Medulla oblongata (tissue), 1 donor: ENCODE measurements at regions not wholly inside any gene's neighbourhood (a gene's known extent, or its start where the extent isn't known, plus 50 kb on each side); places are given as distances from the start of the nearest gene placed in this dataset.
"Not testable (repeated sequence)": the region's sequence is repeated elsewhere in the genome, so short reads cannot be mapped to it uniquely, and the experiment has no call there.

Source experiments
- DNase-seq: peaks from one replicate; pipeline ENCODE4 v3.0.0-alpha.2; 2015; ENCODE audit errors: extremely low spot score

DNA sequence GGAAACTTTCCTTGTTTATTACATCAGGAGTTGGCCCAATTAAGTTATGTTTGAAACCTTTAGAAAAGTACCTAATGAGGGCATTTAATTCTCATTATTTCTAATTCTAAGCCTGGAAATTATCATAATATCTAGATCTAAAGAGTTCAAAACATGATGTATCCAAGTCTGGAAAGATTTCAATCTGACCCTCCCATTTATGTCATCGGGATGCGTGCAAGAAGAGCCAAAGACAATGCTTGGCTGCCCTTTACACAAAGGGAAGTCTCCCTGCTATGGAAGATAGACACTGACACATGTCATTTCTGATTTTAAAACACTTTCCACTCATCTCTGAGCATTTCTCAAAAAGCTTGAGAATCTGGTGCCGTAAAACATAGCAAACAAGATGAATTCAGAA, 222.4 kb downstream of the ANTXR2 start:
- DNase-seq: no peak

DNA sequence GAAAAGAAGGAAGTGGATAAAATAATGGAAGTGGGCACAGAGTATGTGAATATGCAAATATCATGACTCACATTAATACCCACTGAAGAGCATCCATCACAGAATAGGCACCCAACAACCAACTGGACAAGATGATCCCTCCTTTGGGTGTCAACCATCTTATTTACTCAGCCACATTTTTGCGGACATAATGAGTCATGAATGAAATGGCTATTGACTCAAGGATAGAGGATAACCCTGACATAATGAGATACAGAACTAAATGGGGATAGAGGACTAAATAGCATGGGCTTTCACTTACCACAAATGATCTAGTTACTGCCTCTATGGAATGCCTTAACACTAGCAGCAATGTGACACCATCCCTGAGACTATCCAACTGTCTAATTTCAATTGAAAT, 224.7 kb downstream of the ANTXR2 start:
- DNase-seq: no peak

DNA sequence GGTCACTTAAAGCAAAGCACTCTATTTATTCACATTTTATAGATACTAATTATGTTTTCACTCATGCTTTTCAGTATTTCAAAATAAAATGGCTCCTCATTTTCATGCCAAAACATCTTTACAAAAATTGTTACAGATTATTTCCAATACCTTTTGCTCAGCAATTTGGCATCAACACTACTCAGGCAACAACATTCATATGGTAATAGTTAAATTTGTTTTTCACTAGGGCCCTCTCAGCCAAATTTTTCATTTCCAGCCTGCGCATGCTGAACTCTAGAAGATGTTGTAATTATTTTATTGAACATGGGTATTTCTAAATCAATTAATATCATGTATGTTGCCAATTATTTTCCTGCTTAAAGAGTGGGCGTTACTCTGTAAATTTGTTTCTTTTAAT, 225.6 kb downstream of the ANTXR2 start:
- DNase-seq: no peak

DNA sequence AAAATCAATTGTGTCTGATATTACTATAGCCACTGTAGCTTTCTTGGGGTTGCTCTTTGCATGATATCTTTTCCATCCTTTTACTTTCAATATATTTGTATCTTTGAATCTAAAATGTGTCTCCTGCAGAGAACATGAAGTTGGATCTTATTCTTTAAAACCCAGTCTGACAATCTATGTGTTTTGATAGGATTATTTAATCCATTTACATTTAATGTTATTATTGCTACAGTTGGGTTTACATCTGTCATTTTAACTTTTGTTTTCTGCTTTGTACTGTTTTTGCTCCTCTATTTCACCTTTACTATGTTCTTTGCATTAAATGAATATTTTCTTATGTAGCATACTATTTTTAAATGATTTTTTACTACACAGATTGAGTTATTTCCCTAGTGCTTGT, 230.9 kb downstream of the ANTXR2 start:
- no peak for DNase-seq

DNA sequence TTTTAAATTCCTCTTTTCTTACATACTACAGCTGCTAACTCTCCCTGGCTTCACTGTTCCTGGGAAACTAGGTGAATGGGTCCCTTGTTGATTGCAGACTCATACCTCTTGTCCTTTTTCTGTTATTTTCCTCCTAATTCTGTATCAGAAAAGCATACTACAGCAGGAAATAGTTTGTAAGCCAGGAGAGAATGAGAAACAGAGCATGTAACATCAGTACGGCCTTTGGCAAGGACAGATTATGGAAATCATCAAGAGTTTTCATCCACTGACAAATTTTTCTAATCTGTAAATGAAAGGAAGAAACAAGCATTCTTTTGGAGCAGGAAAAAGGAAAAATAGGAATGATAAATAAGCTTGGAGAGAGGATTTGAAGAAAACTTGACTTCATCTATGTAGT, 239.2 kb downstream of the ANTXR2 start:
- peak; percentile 4 for DNase-seq

DNA sequence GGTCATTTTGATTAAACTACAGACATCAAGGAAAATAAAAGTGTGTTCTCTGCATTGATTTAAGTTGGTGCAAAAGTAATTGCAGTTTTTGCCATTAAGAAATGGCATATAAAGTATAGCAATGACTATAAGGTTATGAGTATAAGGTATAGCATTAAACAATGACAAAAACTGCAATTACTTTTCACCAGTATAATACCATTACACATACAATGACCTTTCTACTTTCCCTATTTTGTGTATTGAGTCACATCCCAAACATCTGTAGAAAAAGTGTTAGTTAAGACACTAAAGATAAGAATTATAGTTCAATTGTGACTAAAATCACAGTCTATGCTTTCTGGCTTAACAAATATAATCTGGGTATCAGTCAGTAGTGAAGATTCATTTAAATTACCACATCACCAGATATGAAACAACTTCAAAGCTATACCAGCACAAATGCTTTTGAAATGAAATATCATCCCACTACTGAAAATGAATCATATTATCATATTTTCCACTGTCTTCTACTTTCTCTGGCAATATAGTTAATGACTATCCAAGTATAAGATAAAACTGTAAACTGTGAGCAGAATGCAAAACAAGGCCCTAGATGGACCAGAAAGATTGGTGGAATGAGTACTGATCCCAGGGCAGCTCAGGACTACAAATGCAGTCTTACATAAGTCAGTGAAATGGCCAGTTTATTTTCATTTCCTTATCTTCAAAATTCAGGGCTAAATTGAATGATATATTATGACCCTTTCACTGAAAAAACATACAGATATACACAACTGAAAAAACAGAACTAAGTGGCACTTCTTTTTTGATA, 241.1 kb downstream of the ANTXR2 start:
- DNase-seq: no peak

DNA sequence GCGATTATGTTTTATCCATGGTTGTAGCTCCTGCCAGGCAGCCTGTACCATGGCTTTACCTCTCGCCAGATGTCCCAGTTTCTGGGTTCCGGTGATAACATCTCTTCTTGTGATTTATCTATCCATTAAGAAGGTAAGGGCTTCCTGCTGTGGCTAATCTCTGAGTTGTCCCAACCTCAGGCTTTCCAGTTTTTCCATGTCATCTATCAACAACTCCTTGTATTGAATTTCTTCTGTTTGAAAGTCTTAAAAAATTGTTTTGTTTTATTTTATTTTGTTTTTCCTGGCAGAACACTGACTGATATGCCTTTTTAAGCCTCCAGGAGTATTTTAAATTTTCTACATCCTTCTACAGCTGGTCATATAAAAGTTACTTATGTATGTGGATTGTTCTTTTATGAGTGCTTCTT, 241.9 kb downstream of the ANTXR2 start:
- DNase-seq: no peak

DNA sequence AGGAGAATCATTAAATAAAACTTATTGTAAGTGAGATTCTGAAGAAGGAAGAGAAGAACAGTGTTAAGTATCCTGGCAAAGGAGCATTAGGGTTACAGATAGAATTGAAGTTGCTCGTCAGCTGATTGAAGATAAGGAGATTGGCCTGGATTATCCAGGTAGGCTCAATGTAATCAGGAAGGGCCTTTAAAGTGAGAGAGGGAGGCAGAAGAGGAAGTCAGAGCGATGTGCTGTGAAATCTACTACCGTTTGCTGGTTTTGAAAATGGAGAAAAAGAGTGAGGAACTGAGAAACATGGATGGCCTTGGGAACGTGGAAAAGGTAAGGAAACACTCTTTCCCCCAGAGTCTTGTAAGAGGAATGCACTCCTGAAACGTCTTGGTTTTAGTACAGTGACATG, 245.7 kb downstream of the ANTXR2 start:
- DNase-seq: no peak

DNA sequence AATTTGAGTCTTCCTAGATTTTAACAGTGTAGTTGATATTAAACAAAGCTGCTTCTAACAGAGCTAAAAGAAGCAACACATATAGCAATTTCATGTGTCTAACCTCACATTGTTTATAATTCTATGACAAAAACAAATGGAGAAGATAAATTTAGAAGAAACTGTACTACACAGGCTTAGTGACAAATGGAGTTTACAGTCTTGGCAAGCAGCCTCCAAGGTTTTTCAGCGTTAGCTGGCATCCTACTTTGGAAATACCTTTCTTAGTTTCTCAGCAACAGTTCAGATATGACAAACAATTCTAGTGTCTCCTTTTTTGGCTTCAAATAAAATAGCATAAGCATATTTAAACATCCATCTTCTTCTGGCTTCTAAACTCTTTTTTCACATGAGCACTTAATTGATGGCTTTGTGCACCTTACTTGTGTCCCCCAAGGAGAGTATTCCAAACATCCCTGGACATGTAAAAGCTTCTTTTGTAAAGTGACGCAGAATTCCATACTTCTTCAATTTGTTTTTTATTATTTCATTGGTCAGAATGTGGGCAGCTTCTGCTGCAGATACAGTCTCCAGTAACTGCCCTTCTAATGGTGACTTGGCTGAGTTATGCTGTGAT, 249.8 kb downstream of the ANTXR2 start:
- no peak for DNase-seq

GRCh38 chr4:79820427-79820826, 252.6 kb downstream of the ANTXR2 start:
- no peak for DNase-seq

DNA sequence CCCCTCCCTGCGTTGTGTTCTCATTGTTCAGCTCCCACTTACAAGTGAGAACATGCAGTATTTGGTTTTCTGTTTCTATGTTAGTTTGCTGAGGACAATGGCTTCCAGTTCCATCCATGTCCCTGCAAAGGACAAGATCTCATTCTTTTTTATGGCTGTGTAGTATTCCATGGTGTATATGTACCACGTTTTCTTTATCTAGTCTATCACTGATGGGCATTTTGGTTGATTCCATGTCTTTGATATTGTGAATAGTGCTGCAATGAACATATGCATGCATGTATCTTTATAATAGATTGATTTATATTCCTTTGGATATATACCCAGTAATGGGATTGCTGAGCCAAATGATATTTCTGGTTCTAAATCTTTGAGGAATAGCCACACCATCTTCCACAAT, 265.1 kb downstream of the ANTXR2 start:
- not testable (repeated sequence) for DNase-seq

- DNase-seq: no peak
These were observed 275.0 kb downstream of the ANTXR2 start for GRCh38 chr4:79798047-79798446.

DNA sequence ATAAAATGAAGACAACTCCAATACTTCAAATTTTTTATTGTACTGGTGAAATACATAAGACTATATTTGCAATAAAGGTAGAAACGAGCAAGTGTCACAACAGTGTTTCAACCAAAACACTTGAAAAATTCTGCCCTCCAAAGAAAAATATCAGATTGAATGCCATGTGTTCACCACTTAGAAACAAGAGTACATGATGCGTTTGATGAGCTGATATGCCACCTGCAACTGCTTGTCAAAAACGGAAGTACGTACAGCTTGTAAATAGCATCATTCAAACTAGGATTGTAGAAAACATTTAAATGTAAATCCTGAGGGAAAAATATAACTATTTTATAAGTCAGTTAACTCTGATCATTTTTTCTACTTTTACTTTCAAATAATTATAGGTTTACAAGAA, 276.1 kb downstream of the ANTXR2 start:
- no peak for DNase-seq

GRCh38 chr4:79788884-79789283, 284.1 kb downstream of the ANTXR2 start:
- DNase-seq: no peak

- no peak for DNase-seq
These were observed 292.9 kb downstream of the ANTXR2 start for GRCh38 chr4:79780129-79780528.

- DNase-seq: no peak
These were observed 300.5 kb downstream of the ANTXR2 start for GRCh38 chr4:79772510-79772909.

- no peak for DNase-seq
These were observed 308.9 kb downstream of the ANTXR2 start for GRCh38 chr4:79764120-79764519.

GRCh38 chr4:79763486-79764075, 309.4 kb downstream of the ANTXR2 start:
- DNase-seq: no peak

DNA sequence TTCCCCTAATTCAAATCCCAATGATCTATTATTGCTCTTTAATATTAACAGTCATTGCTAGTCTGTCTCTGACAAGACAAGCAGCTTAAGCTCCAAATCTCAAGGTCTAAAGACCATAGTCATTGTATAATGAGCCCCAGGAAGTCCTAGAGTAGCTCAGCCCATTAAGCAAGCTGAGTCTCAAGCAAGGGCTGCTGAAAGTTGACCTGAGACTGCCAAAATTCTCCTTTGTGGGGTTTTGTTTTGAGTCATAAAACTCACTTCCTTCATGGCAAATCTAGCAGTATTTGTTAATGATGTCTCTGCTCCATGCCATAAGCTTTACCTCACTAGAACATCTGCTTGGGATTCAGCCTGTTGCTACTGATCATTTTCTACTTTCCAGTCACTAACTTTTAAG, 313.2 kb downstream of the ANTXR2 start:
- no peak for DNase-seq

- DNase-seq: no peak
These were observed 315.4 kb downstream of the ANTXR2 start for GRCh38 chr4:79757600-79757999.

DNA sequence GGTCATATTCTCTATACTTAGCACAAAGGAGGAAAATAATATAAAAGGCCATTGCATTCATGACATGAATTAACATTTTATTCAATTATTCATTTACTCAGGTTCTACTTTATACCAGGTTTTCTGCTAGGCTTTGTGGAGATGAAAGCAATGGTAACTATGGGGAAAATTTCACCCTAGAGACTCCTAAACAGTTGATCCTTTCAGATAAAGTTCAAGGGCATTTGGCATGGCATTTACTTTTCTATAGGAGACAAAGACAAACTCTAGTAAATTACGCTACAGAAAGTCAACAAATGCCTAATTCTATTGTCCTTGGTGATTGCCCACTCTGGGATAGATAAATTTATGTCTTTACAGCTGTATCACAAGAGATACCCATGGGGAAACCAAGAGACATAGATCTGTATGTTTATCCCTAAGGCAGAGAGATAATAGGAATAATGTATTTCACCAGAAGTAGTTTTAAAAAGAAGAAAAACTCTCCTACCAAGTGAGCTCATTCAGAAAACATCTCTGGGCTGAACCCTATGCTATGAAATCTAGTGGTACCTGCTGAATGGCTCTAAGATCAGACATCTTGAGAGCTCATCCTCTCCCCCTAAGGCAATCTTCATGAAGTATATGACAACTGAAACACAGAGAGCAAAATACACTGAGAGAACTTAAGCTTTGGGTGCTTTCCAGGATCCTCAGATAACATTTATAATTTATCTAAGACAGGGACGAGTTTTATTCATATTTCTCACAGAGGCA, 316.7 kb downstream of the ANTXR2 start:
- no peak for DNase-seq

DNA sequence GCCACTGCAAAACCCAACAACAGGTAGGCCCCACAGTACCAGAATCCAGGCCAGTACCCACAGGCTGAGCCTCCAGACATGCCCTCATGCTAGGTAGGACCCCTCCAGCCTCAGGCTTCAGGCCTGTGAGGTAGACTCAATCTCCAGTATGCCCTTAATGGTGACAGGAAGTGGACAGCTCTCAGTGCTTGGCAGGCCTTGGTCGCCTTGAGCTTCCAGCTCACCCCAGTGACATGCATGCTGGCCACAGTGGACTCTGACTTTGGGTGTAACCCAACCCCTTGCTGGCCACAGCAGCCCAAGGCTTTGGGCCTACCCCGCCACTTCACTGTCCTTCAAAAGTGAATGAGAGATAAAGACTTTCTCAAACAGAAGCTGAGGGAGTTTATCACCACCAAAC, 324.2 kb downstream of the ANTXR2 start:
- DNase-seq: no peak
